Heart right ventricle (tissue), 16 donors: ENCODE measurements at regions not wholly inside any gene's neighbourhood (a gene's known extent, or its start where the extent isn't known, plus 50 kb on each side); places are given as distances from the start of the nearest gene placed in this dataset.

Experiments
- ATAC-seq, 8 donors: fragments of 200-7000 bp; cut with Tn5 transposase; one replicate each; pipeline ENCODE4 v1.9.1; 2020; ENCODE audit warnings: mild to moderate bottlenecking in 8 of 8, moderate library complexity in 8 of 8, moderate number of reproducible peaks in 1 of 8
- DNase-seq, 2 donors: peaks; one replicate each; pipeline ENCODE4 v3.0.0-alpha.2; 2020
- H3K27ac ChIP-seq, 10 donors: fragments of 200-600 bp; sonication (generic) in 2 of 10; one replicate each; pipeline versions ENCODE4 v1.5.0 to v1.8.0; 2020 to 2022; ENCODE audit warnings: mild to moderate bottlenecking in 3 of 10
- H3K27me3 ChIP-seq, 7 donors: fragments of 200-600 bp; one replicate each; pipeline ENCODE4 v1.8.0; 2021 to 2022; ENCODE audit warnings: mild to moderate bottlenecking in 2 of 7
- H3K36me3 ChIP-seq, 9 donors: fragments of 200-600 bp; sonication (generic) in 1 of 9; one replicate each; pipeline versions ENCODE4 v1.5.0 to v1.8.0; 2020 to 2022; ENCODE audit warnings: mild to moderate bottlenecking in 2 of 9
- H3K4me1 ChIP-seq, 9 donors: fragments of 200-600 bp; sonication (generic) in 1 of 9; one replicate each; pipeline versions ENCODE4 v1.5.0 to v1.8.0; 2020 to 2022; ENCODE audit warnings: mild to moderate bottlenecking in 4 of 9
- H3K4me3 ChIP-seq, 10 donors: fragments of 200-600 bp; sonication (generic) in 2 of 10; one replicate each; pipeline versions ENCODE4 v1.5.0 to v1.8.0; 2020 to 2022; ENCODE audit warnings: mild to moderate bottlenecking in 7 of 10, moderate library complexity in 2 of 10
- H3K9me3 ChIP-seq, 11 donors: fragments of 200-600 bp in 10 of 11; sonication (generic) in 2 of 11; one replicate each; pipeline versions ENCODE4 v1.5.0 to v1.8.0; 2013 to 2022; ENCODE audit warnings: mild to moderate bottlenecking in 2 of 11, control low read depth in 1 of 11, moderate library complexity in 1 of 11
- CTCF ChIP-seq, 9 donors: fragments of 200-600 bp; sonication (generic) in 2 of 9; IDR thresholded peaks; one replicate each; pipeline versions ENCODE4 v1.5.0 to v1.8.0; 2021 to 2022; ENCODE audit warnings: antibody characterized with exemption in 9 of 9, mild to moderate bottlenecking in 5 of 9, moderate library complexity in 1 of 9
- WGBS, 2 donors: extraction: QIAGEN DNeasy Blood & Tissue Kit; methylation state at CpG; one replicate each; pipeline ENCODE4 v1.1.7; 2013; ENCODE audit warnings: inconsistent platforms in 1 of 2; 5-methylcytosine and 5-hydroxymethylcytosine counted together
- intact Hi-C, 10 donors: fragments of 100-400 bp; cut with DNase I; formaldehyde crosslinking; loops; one replicate each; pipeline versions ENCODE4 v1.11.1 to v1.14.2; 2022
- donor health status: Arrhythmogenic right ventricular cardiomyopathy.
- donor health status: ischemic (EF 13 %, LVEDD 7.1; RV severe dilation, severe dysfunction).
- donor health status: healthy with polysubstance abuse.
- donor health status: DM: no; HTN: yes; CAD: no.
- donor health status: DM: no; HTN: no; CAD: no.
- donor health status: ischemic (EF 25% LVEDD 6.9; RV normal size, moderate dysfunction).
- donor health status: ischemic (EF 25% LVEDD 5.7; RV mildly dilated, moderate dysfunction).
- donor health status: healthy.
- donor health status: DM: yes; HTN: yes; CAD: no.
- donor health status: Ischemic cardiomyopathy.
- donor health status: ischemic (EF 35%, LVEDD 5.7; RV mildly dilated, moderate dysfunction).
- donor health status: nonischemic (EF 11% LVEDD 7.7; RV severe dilation, severe dysfunction).
- donor health status: DM: yes; HTN: yes; CAD: no.
- donor health status: PGD.
- donor health status: ischemic (EF 29% LVEDD 5.4; RV normal size, mild dysfunction).
- donor health status: nonischemic (EF 23%, LVEDD 6.1; RV moderate dilation, normal function).

DNA sequence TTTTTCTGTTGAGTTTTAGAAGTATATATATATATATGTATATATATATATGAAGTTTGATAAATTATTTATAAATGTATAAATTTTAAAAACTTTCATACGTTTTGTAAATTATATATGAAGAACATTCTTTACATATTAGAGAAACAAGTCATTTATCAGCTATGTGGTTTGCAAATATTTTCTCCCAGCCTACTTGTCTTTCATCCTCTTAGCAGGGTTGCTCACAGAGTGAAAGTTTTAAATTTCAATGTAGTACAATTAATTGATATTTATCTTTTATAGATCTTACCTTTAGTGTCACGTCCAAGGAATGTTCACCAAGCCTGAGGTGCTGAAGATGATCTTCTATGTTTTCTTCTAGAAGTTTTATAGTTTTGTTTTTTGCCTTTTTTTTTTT is 78.3 kb upstream of the HS6ST1 start:
- H3K4me1 ChIP-seq: no peaks in the 10 kb centered on the region
- TF ChIP-seq CTCF (IDR thresholded peaks at IDR 0.05): no peak
- H3K36me3 ChIP-seq: no peaks in the 10 kb centered on the region
- intact Hi-C loops: no loop called here
- no peaks in the 10 kb centered on the region for H3K9me3 ChIP-seq
- WGBS, 2 donors: 91 to 92% methylated on average over 2 of the region's 2 CpGs
- H3K27ac ChIP-seq: no peak overlapping the region
- DNase-seq (no peak), ATAC-seq (no peak)
- no peaks in the 10 kb centered on the region for H3K27me3 ChIP-seq
- no peak overlapping the region for H3K4me3 ChIP-seq

DNA sequence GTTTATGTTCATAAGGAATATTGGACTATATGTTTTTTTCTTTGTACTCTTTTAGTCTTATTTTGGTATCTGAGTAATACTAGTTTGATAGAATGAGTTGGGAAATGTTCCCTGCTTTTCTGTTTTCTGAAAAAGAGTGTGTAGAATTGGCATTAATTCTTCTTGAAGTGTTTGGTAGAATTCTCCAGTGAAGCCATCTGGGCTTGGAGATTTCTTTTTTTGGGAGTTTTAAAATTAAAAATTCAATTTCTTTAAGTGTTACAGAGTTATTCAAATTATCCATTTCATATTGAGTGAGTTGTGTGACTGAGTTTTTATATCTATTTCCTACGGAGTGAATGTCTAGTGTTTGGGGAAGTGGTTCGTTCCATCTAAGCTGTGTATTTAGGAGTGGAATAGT is 80.6 kb upstream of the HS6ST1 start:
- no peak for TF ChIP-seq CTCF (IDR thresholded peaks at IDR 0.05)
- Histone ChIP-seq H3K4me1 (no peaks in the 10 kb centered on the region), H3K9me3 (no peaks in the 10 kb centered on the region), H3K27ac (no peak overlapping the region), H3K4me3 (no peak overlapping the region), H3K36me3 (no peaks in the 10 kb centered on the region), H3K27me3 (peaks cover 0 to 5% (median 0%) of the 10 kb centered on the region in 7 donors)
- DNase-seq: no peak
- 88 to 90% methylated on average over 2 of the region's 2 CpGs for WGBS, 2 donors
- ATAC-seq: no peak
- intact Hi-C loops: no loop called here

- TF ChIP-seq CTCF (IDR thresholded peaks at IDR 0.05): no peak
- 58 to 59% methylated on average over 5 of the region's 5 CpGs for WGBS, 2 donors
Measured at GRCh38 chr2:128399690-128400291, 81.1 kb upstream of the HS6ST1 start.

DNA sequence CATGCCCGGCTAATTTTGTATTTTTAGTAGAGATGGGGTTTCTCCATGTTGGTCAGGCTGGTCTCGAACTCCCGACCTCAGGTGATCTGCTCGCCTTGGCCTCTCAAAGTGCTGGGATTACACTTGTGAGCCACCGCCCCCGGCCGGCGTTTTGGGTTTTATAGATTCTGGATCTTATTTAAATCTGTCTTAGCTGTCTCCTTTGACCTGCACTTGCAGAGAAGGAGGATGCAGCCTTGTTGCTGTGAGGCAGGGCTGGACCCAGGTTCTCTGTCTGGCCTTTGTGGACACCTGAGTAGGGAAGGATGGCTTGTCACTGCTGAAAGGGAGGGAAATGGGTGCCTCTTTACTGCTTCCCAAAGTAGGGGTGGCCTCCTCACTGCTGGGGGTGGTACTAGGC is 83.0 kb upstream of the HS6ST1 start:
- Histone ChIP-seq H3K9me3 (no peaks in the 10 kb centered on the region), H3K27me3 (peaks cover 0 to 5% (median 0%) of the 10 kb centered on the region in 7 donors), H3K27ac (no peak overlapping the region), H3K4me1 (no peaks in the 10 kb centered on the region), H3K36me3 (no peaks in the 10 kb centered on the region), H3K4me3 (no peak overlapping the region)
- DNase-seq (no peak), ATAC-seq (no peak)
- TF ChIP-seq CTCF (IDR thresholded peaks at IDR 0.05): no peak
- intact Hi-C loops: loop anchor here in 1 of 10 donors (5.0 kb wide), 1 partner anchor 826 kb away; no protein-coding TSS in a partner anchor
- WGBS, 2 donors: 97% methylated on average over 8 of the region's 8 CpGs

More at GRCh38 chr2:128399690-128400291, 81.1 kb upstream of the HS6ST1 start:
- Histone ChIP-seq H3K4me1 (no peaks in the 10 kb centered on the region), H3K27ac (no peak overlapping the region), H3K36me3 (no peaks in the 10 kb centered on the region), H3K27me3 (peaks cover 0 to 5% (median 0%) of the 10 kb centered on the region in 7 donors), H3K4me3 (no peak overlapping the region), H3K9me3 (no peaks in the 10 kb centered on the region)
- ATAC-seq (no peak), DNase-seq (no peak)
- intact Hi-C loops: loop anchor here in 1 of 10 donors (5.0 kb wide), 1 partner anchor 828 kb away; no protein-coding TSS in a partner anchor
